AG04450 (cell line): ENCODE measurements at regions not wholly inside any gene's neighbourhood (a gene's known extent, or its start where the extent isn't known, plus 50 kb on each side); places are given as distances from the start of the nearest gene placed in this dataset.

Source experiments
- CTCF ChIA-PET: fragments of 300-600, 350-600 bp; formaldehyde crosslinking; extraction: SDS; loops from one replicate; lab custom pipeline; 2022; ENCODE audit warnings: antibody characterized with exemption, inconsistent platforms; lab: Charles Lee
- POLR2A ChIA-PET: fragments of 350-600 bp; formaldehyde crosslinking; extraction: SDS; loops from one replicate; lab custom pipeline; 2021; ENCODE audit warnings: antibody characterized with exemption, inconsistent platforms; lab: Yijun Ruan, JAX
- DNase-seq: peaks from one replicate; pipeline ENCODE4 v3.0.0-alpha.2; 2011; ENCODE audit warnings: low read depth, low spot score
- H3K27ac ChIP-seq: one replicate; pipeline ENCODE4 v1.5.1; 2012; ENCODE audit warnings: low read depth, low read length, control low read depth
- H3K27me3 ChIP-seq: one replicate; pipeline ENCODE4 v1.6.0; 2012; ENCODE audit warnings: low read length; ENCODE audit not compliant: control insufficient read depth, insufficient read depth
- H3K4me3 ChIP-seq: 2 replicates; pipeline ENCODE4 v1.5.1; 2011; ENCODE audit warnings: mild to moderate bottlenecking, low read depth, low read length, control low read depth
- H3K9me3 ChIP-seq: 2 replicates; pipeline ENCODE4 v1.5.1; 2012; ENCODE audit warnings: low read length; ENCODE audit not compliant: control insufficient read depth, insufficient read depth
- TF ChIP-seq, protein P1 (sequence below): IDR thresholded peaks from 2 replicates; pipeline ENCODE4 v1.5.1; 2011; ENCODE audit warnings: low read depth, low read length, control low read depth, inconsistent platforms

DNA sequence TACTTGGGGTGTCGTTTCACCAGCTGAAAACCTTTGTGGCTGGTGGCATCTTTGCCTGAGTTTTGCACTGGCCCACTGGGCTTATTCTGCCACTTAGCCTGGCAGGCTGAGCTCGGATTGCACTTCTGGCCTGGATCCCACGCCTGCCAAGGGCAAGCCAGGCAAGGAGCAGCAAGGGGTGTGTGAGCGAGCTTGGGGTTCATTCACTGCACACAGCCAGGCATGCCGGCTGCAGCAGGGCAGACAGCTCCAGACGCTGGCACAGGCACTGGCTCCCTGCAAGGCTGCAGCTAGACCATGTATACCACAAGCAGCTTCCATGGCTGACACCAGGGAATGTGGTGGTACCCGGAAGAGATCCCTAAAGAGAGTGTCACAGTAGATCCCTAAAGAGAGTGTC lies 476.3 kb downstream of the EPHA5 start:
- no peak for DNase-seq
- ChIA-PET POLR2A (no interaction called here), CTCF (no interaction called here)

DNA sequence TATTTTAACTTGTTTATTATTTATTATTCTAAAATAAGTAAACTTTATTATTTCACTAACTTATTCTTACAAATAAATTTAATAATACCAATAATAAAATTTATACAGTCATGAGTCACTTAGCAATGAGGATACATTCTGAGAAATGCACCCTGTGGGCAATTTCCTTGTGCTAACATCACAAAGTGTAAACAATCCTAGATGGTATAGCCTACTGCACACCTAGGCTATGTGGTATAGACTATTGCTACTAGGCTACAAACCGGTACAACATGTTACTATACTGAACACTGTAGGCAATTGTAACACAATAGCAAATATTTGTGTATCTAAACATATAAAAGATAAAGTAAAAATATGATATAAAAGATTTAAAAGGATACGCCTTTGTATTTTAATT lies 479.5 kb downstream of the EPHA5 start:
- peaks cover 22% of the 10 kb centered on the region for H3K9me3 ChIP-seq
- H3K27me3 ChIP-seq: no peaks in the 10 kb centered on the region
- ChIA-PET CTCF (no interaction called here), POLR2A (no interaction called here)
- H3K27ac ChIP-seq: no peak overlapping the region
- TF ChIP-seq, protein P1, sequence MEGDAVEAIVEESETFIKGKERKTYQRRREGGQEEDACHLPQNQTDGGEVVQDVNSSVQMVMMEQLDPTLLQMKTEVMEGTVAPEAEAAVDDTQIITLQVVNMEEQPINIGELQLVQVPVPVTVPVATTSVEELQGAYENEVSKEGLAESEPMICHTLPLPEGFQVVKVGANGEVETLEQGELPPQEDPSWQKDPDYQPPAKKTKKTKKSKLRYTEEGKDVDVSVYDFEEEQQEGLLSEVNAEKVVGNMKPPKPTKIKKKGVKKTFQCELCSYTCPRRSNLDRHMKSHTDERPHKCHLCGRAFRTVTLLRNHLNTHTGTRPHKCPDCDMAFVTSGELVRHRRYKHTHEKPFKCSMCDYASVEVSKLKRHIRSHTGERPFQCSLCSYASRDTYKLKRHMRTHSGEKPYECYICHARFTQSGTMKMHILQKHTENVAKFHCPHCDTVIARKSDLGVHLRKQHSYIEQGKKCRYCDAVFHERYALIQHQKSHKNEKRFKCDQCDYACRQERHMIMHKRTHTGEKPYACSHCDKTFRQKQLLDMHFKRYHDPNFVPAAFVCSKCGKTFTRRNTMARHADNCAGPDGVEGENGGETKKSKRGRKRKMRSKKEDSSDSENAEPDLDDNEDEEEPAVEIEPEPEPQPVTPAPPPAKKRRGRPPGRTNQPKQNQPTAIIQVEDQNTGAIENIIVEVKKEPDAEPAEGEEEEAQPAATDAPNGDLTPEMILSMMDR: no peak
- no peak for DNase-seq
- no peak overlapping the region for H3K4me3 ChIP-seq

More for the DNA sequence above, 476.3 kb downstream of the EPHA5 start:
- Histone ChIP-seq H3K27ac (no peak overlapping the region), H3K4me3 (no peak overlapping the region), H3K27me3 (no peaks in the 10 kb centered on the region), H3K9me3 (peaks cover 23% of the 10 kb centered on the region)
- TF ChIP-seq, protein P1: no peak

DNA sequence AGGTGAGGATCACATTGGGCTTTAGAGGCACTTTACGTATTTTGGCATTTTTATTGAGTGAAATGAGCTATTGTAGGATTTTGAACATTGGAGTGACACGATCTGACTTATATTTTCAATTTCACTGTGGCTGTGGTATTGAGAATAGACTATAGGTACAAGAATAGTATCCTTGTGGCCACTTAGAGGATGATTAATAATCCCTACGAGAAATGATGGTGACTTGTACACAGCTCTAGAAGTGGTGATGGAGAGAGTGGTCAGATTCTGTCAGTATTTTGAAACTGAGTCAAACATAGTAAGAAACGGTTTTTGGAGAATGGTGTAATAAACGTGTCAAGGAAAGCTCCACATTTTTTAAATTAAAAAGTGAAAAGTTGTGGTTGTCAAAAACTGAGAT lies 494.7 kb downstream of the EPHA5 start:
- TF ChIP-seq, protein P1: no peak
- H3K27ac ChIP-seq: no peak overlapping the region
- DNase-seq: no peak
- H3K4me3 ChIP-seq: no peak overlapping the region
- POLR2A ChIA-PET: no interaction called here
- peaks cover 7% of the 10 kb centered on the region; the same call in 1 of the 2 replicates for H3K9me3 ChIP-seq
- H3K27me3 ChIP-seq: no peaks in the 10 kb centered on the region
- CTCF ChIA-PET: no interaction called here

DNA sequence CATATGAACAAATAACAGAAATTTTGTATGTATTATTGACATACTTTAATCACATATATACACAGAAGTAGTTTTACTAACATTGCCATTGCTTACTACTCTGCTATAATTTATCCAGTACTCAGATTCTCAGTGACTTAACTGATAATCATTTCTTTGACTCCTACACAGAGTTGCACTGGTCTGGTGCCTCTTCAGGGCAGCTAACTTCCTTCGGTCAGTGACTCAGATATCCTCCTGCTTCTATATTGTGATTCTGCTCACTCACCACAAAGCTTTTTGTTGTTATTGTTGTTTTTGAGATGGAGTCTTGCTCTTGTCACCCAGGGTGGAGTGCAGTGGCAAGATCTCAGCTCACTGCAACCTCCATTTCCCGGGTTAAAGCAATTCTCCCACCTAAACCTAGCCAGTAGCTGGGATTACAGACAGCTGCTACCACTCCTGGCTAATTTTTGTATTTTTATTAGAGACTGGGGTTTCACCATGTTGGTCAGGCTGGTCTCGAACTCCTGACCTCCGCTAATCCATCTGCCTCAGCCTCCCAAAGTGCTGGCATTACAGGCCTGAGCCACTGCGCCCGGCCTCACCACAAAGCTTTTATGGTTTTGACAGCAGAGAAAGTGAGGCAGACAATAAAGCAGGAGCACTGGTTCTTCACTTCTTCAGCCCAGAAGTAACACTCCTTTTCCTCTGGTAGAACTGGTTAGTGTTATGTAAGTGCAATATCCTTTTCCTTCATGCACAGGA lies 499.3 kb downstream of the EPHA5 start:
- Histone ChIP-seq H3K27me3 (no peaks in the 10 kb centered on the region), H3K4me3 (no peak overlapping the region), H3K27ac (no peak overlapping the region), H3K9me3 (0 out of 2 replicates have a peak, but pooled peaks cover 2% of the 10 kb centered on the region)
- TF ChIP-seq, protein P1: no peak
- CTCF ChIA-PET: no interaction called here
- POLR2A ChIA-PET: no interaction called here
- no peak for DNase-seq

DNA sequence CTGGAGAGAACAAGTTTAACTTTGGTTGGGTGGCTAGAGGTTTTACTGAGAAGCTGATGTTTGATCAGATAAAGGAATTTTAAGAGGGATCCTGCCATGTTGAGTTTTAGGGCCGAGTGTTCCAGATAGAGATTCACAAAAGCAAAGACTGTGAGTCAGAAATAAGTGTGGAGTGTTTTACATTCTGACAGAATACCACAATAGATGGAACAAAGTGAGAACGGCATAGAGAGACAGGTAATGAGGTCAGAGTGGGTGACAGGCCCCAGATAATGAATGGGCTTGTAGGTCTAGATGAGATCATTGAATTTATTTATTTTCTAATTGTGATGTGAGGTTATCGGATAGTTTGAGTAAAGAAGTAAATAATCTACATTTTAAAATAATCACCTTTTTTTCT lies 502.6 kb downstream of the EPHA5 start:
- ChIA-PET CTCF (no interaction called here), POLR2A (no interaction called here)
- Histone ChIP-seq H3K27ac (no peak overlapping the region), H3K4me3 (no peak overlapping the region), H3K9me3 (0 out of 2 replicates have a peak, but pooled peaks cover 2% of the 10 kb centered on the region), H3K27me3 (no peaks in the 10 kb centered on the region)
- TF ChIP-seq, protein P1: no peak
- DNase-seq: no peak
